ENCODE measurements at regions not wholly inside any gene's neighbourhood (a gene's known extent, or its start where the extent isn't known, plus 50 kb on each side); places are given as distances from the start of the nearest gene placed in this dataset.
"Not testable (repeated sequence)": the region's sequence is repeated elsewhere in the genome, so short reads cannot be mapped to it uniquely, and the experiment has no call there.

DNA sequence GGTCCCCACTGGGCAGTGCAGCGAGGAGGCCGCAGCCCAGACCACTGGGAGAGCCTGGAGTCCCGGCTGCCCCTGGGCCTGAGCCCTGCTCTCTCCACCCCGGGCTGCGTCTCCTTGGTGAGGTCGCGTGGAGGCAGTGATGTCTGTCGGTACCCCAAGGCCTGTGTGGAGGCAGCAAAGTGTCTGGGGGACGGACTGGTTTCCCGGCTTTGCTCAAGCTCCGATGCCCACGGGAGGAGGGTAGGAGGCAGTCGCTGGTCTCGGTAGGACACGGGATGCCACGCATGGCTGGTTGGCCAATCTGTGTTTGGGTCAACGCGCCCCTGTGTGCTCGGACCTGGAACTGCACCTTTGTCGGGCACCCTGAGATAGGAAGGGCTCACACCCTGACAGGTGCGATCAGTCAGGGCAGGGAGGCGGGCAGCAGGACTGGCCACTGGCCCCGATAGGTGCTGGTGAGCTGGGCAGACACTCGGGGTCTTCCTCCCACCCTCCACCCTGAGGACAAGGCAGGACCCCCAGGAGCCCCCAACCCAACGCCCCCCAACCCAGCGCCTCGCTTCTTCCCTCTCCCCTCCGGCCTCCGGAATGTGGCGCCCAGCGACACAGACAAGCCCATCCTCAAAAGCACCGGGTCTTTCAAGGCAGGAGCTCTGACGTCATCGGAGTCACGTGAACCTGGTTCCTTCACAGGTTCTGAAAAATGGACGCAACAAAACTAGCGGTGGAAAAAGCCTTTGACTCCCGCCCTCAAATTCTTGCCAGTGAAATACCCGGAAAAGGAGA is 288.6 kb downstream of the NDUFA10 start:
- DNase-seq = no peak

DNA sequence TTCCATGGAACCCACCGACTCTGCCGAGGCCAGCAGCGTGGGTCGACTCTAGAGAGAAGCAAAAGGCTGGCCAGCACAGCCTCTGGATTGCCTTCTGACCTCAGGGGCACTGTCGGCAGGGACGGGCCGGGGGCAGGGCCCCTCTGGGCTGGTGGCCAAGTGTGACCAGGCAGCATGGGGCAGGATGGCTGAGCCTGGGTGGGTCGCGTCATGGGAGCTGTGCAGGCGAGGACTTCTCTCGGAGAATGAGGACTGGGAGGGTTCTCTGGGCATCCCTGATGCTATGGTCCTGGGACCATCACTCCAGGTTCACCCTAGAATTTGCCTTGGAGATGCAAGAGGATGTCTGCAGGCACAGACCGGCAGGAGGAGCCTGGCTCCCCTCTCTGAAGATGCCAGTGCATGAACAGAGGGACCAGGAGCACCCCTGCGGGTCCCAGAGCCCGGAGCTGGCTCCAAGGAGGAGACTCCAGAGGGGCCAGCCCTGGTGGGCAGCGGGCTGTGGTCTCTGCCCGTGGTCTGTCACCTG is 289.2 kb downstream of the NDUFA10 start:
- DNase-seq = no peak

DNA sequence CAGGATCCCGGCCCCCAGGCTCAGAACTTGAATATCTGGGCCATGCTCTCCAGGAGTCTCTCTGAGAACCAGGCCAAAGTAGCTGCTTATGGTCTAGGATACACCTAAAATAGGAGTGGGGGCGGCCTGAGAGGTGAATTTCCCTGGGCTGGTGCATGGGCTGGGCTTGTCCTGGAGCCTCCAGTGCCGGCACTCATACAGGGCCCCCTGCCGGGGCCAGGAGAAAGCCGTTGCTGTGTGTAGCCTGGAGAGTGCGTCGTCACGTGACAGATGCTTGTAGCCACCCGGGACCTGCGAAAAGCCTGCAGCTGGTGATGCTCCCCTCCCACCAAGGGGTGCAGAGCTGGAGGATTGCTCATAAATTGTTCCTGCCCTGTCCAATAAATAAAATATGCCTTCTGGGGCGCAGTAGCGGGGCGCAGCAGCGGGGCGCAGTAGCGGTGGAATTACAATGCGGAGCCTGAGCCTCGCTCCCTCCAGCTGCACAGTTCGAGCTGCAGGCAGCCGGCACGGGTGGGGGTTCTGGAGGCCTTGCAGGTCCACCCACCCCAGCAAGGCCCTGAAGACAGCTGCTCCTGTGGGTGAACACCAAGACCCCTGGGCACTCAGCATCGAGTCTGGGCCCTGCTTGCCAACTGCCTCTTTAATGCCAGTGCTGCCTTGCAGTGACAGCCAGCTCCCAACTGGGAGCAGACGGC is 289.9 kb downstream of the NDUFA10 start:
- peak; percentile 79 for DNase-seq

DNA sequence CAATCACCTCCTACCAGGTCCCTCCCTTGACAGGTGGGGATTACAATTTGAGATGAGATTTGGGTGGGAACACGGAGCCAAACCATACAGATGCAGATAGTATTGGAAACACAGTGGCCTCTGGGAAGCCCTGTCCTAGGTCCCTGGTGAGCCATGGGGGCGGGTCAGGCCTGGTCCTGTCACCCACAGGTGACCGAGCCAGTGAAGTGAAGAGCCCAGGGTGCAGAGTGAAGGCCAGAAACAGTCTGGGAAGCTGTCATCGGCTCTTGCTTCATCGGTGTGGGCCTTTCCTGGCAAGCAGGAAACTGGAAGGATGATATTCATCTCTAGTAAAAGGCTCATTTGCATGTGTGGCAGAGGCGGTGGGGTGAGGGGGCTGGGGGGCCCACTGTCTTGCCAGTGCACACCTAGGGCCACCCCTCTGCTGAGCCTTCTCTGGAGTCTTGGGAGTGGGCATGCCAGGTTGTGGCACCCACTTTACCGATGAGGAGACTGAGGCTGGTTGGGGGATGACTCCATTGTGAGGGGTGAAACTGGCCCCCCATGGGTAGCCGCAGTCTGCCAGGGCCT is 290.6 kb downstream of the NDUFA10 start:
- no peak for DNase-seq

DNA sequence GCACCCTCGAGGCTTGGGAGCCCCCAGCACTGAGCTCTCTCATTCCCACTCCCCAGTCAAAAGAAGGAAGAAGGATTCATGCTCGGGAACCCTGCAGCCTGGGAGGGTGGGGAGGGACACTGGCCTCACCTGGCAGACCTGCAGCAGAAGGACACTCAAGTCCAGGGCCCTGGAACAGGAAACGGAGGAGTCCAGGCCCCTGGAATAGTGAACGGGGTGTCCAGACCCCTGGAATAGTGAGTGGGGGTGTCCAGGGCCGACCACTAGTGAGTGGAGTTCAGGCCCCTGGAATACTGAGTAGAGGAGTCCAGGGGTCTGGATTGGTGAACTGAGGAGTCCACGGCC is 292.5 kb downstream of the NDUFA10 start:
- no peak for DNase-seq

DNA sequence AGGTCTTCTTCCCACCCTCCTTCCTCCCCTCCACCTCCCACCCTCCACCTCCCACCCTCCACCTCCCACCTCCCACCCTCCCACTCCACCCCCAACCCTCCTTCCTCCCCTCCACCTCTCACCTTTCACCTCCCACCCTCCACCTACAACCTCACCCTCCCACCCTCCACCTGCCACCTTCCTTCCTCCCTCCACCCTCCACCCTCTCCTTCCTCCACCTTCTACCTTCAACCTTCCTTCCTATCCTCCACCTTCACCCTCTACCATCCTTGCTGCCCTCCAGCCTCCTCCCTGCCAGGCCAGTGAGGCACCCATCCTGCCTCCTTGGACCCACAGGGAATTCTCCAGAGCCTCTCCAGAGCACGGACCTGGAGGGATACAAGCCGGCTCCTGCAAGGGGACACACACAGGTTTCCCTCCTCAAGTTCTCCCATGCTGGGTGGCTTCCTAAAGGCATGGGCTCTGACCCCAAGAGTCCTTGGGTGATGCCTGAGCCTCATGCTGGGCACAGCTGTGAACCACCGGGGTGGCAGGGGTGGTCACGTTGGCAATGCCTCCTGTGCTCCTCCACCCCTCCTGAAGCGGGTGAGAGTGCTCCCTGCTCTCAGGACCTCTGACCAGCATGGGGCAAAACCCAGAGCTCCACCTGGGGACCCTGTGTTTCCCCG is 293.0 kb downstream of the NDUFA10 start:
- no peak for DNase-seq

DNA sequence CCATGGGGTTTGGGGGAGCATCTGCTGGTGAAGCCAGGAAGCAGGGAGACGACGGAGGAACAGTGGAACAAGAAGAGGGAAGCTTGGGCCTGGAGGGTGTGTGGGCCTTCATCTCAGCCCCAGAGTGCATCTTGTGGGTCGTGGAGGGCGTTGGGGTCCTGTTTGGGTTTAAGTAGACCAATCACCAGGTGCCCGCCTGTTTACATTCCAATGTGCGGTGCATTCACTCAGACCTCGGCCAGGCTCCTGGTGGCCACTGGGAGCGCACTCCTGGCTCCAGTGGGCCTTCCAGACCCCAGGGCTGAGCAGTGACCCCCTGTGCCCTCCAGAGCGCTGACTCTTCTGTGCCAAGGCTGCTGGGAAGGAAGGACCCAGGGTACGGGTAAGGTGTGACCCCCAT is 293.7 kb downstream of the NDUFA10 start:
- no peak for DNase-seq

DNA sequence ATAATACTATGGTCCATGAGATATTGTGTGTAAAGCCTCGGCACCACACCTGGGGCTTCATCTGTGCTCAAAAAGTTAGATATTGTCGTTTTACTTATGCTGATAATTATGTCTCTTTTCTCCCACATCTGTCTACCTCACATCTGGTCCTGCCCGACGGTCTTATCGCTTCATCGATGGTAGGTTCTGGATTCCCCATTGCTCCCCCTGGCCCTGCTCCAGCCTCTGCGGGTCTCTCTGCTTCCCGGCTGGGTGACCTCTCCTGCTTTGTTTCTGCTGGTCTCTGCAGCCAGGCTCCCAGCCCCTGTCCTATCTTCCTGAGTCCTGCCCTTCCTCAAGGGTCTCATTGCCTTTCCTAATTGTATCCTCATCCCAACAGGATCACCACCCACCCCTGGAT is 294.2 kb downstream of the NDUFA10 start:
- no peak for DNase-seq

DNA sequence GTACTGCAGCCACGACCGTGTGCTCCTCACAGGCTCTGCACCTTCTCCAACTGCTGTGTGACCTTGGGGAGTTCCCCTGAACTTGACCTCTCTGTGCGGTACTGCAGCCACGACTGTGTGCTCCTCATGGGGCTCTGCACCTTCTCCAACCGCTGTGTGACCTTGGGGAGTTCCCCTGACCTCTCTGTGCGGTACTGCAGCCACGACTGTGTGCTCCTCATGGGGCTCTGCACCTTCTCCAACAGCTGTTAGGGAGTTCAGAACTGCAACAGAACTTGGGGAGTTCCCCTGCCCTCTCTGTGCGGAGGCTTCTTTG is 294.6 kb downstream of the NDUFA10 start:
- DNase-seq = not testable (repeated sequence)

DNA sequence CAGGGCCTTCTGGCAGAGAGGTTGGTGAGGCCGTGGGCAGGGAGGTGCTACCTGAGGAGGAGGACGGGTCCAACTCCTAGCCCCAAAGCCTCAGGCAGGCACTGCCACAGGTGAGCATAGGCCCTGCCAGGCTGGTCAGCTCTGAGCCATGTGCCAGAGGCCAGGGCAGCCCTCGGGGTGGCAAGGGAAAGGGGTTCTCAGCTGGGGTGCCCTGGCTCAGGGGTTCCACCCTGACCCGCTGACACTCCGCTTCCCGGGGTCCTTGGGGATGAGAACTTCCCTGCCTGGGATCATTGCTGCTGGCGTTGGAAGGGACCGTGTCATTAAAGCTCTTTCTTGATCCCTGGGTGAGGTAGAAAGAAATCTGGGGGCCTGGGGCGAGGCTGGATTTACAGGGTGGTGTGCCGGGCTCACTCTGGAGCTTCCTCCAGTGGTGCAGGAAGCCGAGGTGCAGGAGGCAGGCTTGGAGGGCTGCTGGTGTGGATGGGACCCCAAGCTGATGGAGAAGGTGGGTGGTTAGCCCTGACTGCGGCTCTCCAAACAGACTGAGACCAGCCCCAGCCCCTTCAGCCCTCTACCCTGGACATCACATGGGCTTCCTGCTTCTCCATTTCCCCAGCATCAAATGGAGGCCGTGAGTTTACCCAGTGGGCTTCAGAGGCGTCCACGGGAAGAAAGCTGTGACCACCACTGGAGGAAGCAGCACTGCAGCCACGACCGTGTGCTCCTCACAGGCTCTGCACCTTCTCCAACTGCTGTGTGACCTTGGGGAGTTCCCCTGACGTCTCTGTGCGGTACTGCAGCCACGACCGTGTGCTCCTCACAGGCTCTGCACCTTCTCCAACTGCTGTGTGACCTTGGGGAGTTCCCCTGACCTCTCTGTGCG is 295.2 kb downstream of the NDUFA10 start:
- no peak for DNase-seq

DNA sequence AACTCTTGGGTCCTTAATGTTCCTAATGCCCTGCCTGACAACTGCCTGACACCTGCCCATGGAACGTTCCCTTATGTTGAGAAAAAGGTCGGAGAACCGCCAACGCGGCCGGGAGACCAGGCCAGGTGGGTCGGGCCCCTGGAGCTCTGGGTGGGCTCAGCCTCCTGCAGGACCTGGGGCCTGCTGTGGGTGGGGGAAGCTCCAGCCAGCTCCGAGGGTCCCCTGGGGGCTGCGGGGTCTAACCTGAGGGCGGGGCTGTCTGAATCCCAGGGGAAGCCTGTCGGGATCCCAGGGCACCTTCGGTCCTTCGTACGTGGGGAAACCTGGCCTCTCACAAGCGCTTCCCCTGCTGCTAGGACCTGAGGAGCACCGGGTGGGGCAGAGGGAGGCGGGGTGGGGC is 296.0 kb downstream of the NDUFA10 start:
- no peak for DNase-seq

DNA sequence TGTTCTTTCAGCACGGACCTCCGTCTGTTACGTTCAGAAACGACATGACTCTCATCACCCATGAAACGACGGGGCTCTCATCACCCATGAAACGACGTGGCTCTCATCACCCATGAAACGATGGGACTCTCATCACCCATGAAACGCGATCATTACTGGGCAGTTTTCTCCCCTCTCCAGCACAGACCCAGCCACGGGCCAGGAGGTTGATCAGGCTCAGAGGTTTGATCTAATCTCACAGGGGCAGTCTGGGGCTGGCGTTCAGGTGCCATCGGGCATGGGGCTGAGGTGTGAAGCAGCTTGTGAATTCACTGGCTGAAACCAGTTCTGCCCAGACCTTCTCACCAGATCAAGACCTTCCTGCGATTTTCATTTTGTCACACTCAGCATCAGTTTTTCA is 296.4 kb downstream of the NDUFA10 start:
- DNase-seq = no peak

DNA sequence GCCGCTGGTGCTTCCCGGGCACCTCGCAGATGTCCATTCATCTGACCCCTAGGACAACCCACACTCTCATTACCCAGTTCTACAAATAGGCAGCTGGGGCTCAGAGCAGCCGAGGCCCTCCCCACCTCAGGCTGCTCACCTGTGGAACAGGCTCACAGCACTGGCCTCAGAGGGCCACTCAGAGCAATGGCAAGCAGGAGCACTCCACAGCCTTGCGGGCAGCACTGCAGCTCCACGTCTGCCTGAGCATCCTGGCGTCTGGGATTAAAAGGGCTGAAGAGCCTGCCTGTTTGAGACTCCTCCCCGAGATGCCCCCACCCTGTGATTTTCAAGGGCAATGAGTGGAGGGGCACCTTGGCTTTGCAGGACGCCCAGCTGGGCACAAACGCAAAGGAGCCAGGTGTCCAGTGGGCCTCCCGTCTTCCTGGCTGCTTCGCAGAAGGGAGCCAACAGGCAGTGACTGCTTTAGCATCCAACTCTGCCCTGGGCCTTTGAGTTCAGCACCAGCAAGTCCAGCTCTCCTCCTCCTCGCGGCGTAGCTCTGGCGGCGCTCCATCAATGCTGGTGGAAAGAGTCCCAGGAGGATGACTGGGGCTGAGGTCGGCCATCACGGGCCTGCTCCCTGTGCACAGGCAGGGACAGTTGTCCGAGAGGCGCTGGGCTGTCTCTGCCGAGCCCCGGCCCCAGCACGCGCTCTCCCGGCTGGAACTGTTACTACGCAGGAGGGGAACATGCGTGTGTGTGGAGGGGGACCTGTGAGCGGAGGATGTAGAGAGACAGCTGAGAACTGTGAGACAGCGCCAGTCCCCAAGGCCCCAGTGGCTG is 297.2 kb downstream of the NDUFA10 start:
- peak; percentile 68 for DNase-seq

DNA sequence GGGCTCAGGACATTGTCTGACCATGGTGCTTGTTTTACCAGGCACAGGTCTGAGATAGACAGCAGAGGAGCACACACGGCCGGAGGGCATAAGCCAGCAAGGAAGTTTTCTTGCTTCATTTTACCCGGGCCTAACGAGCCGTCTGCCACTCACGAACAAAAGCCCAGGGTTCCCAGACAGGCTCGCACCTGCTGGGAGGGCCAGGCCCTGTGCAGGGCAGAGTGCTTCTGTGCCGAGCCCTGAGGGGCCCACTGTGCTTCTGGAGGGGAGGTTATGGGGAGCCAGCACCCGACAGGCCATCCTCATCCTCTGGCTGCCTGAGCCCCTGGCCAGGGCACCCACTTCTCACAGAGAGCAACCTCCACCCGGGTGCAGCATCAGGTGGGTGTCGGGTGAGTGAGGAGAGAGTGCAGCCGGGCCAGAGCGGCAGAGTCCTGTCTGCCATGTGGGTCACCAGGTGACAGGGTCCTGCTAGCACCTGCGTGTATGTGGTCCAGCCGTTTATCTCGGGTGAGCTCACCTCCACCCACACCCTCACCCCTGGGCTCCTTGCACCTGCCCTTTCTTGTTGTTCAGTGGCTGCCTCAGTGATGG is 297.9 kb downstream of the NDUFA10 start:
- no peak for DNase-seq

DNA sequence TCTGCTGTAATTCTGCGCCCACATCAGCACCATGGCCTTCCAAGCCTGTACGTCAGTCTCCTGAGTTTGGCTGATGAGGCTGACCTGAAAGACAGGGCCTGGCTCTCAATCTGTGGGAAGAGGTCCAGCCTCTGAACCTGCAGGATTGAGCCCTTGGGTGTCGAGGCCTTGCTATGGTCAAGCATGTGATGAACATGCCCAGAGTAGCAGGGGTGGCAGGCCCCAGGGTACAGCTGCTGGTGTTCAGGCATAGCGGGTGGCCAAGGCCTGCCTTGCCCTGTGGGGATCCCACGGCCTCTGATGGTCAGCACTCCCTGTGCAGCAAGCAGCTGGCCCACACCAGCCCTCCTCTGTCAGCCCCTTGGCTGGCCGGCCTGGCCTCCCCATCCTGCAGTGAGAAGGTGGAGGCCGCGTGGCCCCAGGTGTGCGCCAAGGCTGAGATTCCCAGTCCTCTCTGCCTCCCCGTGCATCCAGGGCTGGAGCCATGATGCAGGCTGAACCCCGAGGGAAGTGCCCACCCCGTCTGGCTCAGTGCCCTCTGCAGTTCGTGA is 298.4 kb downstream of the NDUFA10 start:
- no peak for DNase-seq

DNA sequence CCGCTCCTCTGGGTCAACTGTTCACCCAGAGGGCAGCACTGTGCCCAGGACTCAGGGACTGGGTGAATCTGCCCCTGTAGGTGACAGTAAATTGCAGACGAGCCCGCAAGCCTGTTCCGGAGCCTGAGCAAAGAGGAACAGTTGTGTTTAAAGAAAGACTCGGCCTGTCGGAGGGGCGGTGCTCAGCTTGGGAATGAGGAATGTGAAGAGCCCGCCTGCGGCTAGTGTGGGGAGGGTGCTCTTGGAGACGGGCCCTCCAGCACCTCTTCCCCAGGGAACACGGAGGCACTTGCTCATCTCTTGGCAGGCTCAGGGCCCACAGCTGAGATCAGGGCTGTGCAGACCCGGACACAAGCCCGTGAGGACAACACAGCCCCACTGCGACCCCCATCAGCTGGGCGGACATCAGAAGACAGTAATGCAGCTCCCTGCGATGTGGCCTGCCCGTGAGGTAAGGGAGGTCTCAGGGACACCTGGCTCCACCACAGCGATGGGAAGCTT is 299.0 kb downstream of the NDUFA10 start:
- no peak for DNase-seq

DNA sequence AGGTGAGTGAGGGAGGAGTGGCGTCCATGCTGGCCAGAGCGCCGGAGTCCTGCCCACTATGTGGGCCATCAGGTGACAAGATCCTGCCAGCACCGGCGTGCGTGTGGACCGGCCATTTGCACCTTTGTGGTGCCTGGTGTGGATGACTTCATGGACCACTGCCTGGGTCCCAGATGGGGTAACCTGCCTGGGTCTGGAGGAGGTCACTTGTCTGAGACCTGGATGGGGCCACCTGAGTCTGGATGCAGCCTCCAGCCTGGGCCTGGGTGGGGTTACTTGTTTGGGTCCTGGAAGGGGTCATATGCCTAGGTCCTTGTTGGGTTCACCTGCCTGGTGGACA is 299.6 kb downstream of the NDUFA10 start:
- DNase-seq = no peak

DNA sequence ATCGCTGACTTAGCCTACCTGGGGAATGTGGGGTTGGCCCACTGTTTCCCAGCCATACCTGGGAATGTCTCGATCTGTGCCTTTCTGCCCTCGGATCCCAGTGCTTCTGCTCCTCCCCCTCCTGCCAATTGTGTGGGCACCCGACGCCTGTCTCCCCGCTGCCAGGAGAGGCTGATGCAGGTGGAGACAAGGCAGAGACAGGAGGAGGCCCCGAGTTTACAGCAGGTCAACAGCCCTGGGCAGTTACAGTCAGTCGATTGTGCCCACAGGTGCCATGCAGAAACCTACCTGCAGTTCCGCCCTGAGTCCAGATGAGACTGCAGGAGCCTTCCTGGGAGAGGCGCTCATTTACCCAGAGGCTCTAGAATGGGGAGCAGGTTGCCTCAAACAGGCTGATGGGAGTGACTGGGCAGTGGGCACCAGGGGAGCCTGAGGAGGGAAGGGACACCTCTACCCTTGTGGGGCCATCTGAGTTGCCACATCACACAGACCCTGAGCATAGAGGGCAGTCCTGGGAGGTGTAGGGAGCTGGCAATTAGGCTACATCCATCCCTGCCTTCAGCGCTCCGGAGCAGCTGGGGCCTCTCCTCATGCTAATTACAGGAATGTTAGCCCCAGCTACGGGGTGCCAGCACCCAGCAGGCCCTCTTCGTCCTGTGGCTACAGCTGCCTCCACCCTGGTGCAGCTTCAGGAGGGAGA is 300.1 kb downstream of the NDUFA10 start:
- DNase-seq = no peak

DNA sequence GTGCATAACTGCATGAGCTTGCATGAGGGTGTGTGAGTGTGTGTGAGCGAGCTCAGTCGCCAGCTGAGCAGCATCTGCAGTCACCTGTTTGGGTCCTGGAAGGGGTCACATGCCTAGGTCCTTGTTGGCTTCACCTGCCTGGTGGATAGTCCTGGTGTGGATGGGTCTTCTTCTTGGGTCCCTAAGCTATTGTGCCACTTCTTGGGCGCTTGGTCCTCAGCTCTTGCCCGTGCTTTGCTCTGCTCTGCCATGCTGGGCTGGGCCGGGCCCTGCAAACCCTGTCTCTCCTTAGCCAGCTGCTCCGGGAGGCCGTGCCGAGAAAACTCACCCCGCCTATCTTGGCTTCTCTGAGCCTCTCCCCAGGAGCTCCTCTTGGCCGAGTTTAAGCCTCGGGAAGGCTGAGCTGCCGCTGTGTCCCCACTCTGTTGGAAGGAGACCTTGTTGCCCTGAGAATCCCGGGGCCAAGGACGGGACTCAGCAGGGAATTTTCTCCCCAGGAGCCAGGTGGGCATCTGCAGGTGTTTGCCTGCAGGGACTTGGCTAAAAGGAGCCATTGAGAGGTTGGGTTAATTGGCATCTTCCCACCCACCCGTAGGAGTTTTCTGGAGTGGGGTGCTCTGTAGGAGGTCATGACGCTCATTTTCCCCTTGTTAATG is 300.8 kb downstream of the NDUFA10 start:
- DNase-seq = peak; percentile 35

All from midbrain (tissue), 1 donor.